ENCODE measurements at regions not wholly inside any gene's neighbourhood (a gene's known extent, or its start where the extent isn't known, plus 50 kb on each side); places are given as distances from the start of the nearest gene placed in this dataset.

DNA sequence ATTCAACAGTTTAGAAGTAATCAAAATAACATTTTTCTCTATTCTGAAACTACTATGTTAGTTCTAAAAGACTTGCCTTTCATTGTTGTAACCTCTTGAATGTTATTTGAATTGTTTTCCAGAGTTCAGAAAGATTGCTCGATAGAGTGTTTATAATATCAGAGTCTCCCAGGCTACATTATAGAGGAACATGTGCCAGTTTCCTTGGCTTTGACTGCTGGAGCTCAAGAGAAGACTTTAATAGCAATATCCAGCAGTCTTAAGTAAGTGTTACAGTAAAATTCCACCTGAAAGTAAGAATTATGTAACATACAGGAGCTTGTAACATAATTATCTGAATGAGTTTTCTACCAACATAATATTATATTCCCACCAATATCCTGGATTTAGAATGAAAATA is 991.8 kb upstream of the ADGRB3 start:
- DNase-seq, result no peak
- POLR2A ChIA-PET, result no interaction called here
- H3K27ac Mint-ChIP-seq, result no peak overlapping the region
- H3K36me3 Mint-ChIP-seq (ENCODE audit: low read depth), result no peaks in the 10 kb centered on the region
- H3K4me1 Mint-ChIP-seq, result no peaks in the 10 kb centered on the region
- H3K27me3 Mint-ChIP-seq, result no peaks in the 10 kb centered on the region
- CTCF ChIA-PET, result no interaction called here
- H3K9me3 Mint-ChIP-seq, result peaks cover 3% of the 10 kb centered on the region
- H3K4me3 Mint-ChIP-seq, result no peak overlapping the region

DNA sequence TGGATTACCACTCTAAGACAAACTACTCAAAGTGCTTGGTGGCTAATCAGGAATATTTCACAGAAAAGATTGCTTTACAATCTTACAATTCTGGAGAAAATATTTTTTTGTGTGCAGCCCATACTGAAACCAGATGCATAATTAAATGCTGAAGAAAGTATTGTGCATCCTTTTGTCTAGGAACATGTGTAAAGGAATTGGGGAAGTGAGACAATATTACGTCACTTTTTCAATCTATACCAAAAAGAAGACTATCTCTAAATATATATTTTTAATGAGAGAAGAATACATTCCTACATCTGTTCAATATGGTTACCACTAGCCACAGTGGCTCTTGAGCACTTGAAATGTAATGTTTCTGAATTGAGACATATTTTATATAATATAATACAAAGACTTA is 992.5 kb upstream of the ADGRB3 start:
- no peak for DNase-seq
- Mint-ChIP-seq H3K4me3 (no peak overlapping the region), H3K27ac (no peak overlapping the region), H3K4me1 (no peaks in the 10 kb centered on the region), H3K36me3 (ENCODE audit: low read depth) (no peaks in the 10 kb centered on the region), H3K9me3 (peaks cover 3% of the 10 kb centered on the region), H3K27me3 (no peaks in the 10 kb centered on the region)
- CTCF ChIA-PET, result no interaction called here
- POLR2A ChIA-PET, result no interaction called here

- Mint-ChIP-seq H3K4me1 (no peaks in the 10 kb centered on the region), H3K9me3 (peaks cover 3% of the 10 kb centered on the region), H3K27me3 (no peaks in the 10 kb centered on the region), H3K36me3 (ENCODE audit: low read depth) (no peaks in the 10 kb centered on the region), H3K4me3 (no peak overlapping the region), H3K27ac (no peak overlapping the region)
- ChIA-PET POLR2A (no interaction called here), CTCF (no interaction called here)
- no peak for DNase-seq
Observed at GRCh38 chr6:67640484-67640883, 994.6 kb upstream of the ADGRB3 start.

GRCh38 chr6:67639161-67639560 is 995.9 kb upstream of the ADGRB3 start:
- H3K9me3 Mint-ChIP-seq, result peaks cover 6% of the 10 kb centered on the region
- CTCF ChIA-PET, result no interaction called here
- POLR2A ChIA-PET, result no interaction called here

GRCh38 chr6:67634199-67634598 is 1000.9 kb upstream of the ADGRB3 start:
- POLR2A ChIA-PET, result no interaction called here

More at GRCh38 chr6:67639161-67639560, 995.9 kb upstream of the ADGRB3 start:
- Mint-ChIP-seq H3K4me3 (no peak overlapping the region), H3K27me3 (no peaks in the 10 kb centered on the region), H3K4me1 (no peaks in the 10 kb centered on the region), H3K36me3 (ENCODE audit: low read depth) (no peaks in the 10 kb centered on the region), H3K27ac (no peak overlapping the region)
- DNase-seq, result no peak

GRCh38 chr6:67633058-67633457 is 1002.0 kb upstream of the ADGRB3 start:
- ChIA-PET CTCF (interaction anchor here (1.0 kb wide), 1 partner anchor 22 kb away, joined by 3 read pairs; no protein-coding TSS in a partner anchor), POLR2A (no interaction called here)
- H3K27me3 Mint-ChIP-seq, result no peaks in the 10 kb centered on the region
- H3K9me3 Mint-ChIP-seq, result peaks cover 12% of the 10 kb centered on the region
- no peaks in the 10 kb centered on the region for H3K4me1 Mint-ChIP-seq
- H3K36me3 Mint-ChIP-seq (ENCODE audit: low read depth), result no peaks in the 10 kb centered on the region
- H3K27ac Mint-ChIP-seq, result no peak overlapping the region
- no peak for DNase-seq
- no peak overlapping the region for H3K4me3 Mint-ChIP-seq

More at GRCh38 chr6:67634199-67634598, 1000.9 kb upstream of the ADGRB3 start:
- Mint-ChIP-seq H3K36me3 (ENCODE audit: low read depth) (no peaks in the 10 kb centered on the region), H3K9me3 (peaks cover 15% of the 10 kb centered on the region), H3K4me1 (no peaks in the 10 kb centered on the region), H3K27ac (no peak overlapping the region), H3K4me3 (no peak overlapping the region), H3K27me3 (no peaks in the 10 kb centered on the region)
- CTCF ChIA-PET, result interaction anchor here (1.0 kb wide), 1 partner anchor 21 kb away, joined by 3 read pairs; no protein-coding TSS in a partner anchor
- DNase-seq, result no peak

GRCh38 chr6:67630146-67630545 is 1004.9 kb upstream of the ADGRB3 start:
- POLR2A ChIA-PET, result no interaction called here
- Mint-ChIP-seq H3K4me3 (no peak overlapping the region), H3K27me3 (no peaks in the 10 kb centered on the region), H3K36me3 (ENCODE audit: low read depth) (no peaks in the 10 kb centered on the region), H3K9me3 (peaks cover 15% of the 10 kb centered on the region), H3K27ac (no peak overlapping the region), H3K4me1 (no peaks in the 10 kb centered on the region)
- DNase-seq, result no peak
- CTCF ChIA-PET, result no interaction called here

GRCh38 chr6:67629258-67629657 is 1005.8 kb upstream of the ADGRB3 start:
- H3K9me3 Mint-ChIP-seq, result peaks cover 11% of the 10 kb centered on the region
- CTCF ChIA-PET, result interaction anchor here (0.9 kb wide), 1 partner anchor 12 kb away, joined by 4 read pairs; no protein-coding TSS in a partner anchor
- DNase-seq, result no peak
- H3K27me3 Mint-ChIP-seq, result no peaks in the 10 kb centered on the region
- POLR2A ChIA-PET, result no interaction called here
- no peaks in the 10 kb centered on the region for H3K4me1 Mint-ChIP-seq
- no peak overlapping the region for H3K27ac Mint-ChIP-seq
- no peak overlapping the region for H3K4me3 Mint-ChIP-seq
- no peaks in the 10 kb centered on the region for H3K36me3 Mint-ChIP-seq (ENCODE audit: low read depth)

- Mint-ChIP-seq H3K4me1 (no peaks in the 10 kb centered on the region), H3K4me3 (no peak overlapping the region), H3K9me3 (peaks cover 8% of the 10 kb centered on the region), H3K27ac (no peak overlapping the region), H3K36me3 (ENCODE audit: low read depth) (no peaks in the 10 kb centered on the region), H3K27me3 (no peaks in the 10 kb centered on the region)
- ChIA-PET POLR2A (no interaction called here), CTCF (no interaction called here)
- DNase-seq, result no peak
Observed at GRCh38 chr6:67615796-67616195, 1019.3 kb upstream of the ADGRB3 start.

- ChIA-PET CTCF (no interaction called here), POLR2A (no interaction called here)
- Mint-ChIP-seq H3K4me3 (no peak overlapping the region), H3K4me1 (no peaks in the 10 kb centered on the region), H3K27ac (no peak overlapping the region), H3K27me3 (no peaks in the 10 kb centered on the region), H3K36me3 (ENCODE audit: low read depth) (no peaks in the 10 kb centered on the region), H3K9me3 (peaks cover 4% of the 10 kb centered on the region)
- DNase-seq, result no peak
Observed at GRCh38 chr6:67608099-67608749, 1026.9 kb upstream of the ADGRB3 start.

DNA sequence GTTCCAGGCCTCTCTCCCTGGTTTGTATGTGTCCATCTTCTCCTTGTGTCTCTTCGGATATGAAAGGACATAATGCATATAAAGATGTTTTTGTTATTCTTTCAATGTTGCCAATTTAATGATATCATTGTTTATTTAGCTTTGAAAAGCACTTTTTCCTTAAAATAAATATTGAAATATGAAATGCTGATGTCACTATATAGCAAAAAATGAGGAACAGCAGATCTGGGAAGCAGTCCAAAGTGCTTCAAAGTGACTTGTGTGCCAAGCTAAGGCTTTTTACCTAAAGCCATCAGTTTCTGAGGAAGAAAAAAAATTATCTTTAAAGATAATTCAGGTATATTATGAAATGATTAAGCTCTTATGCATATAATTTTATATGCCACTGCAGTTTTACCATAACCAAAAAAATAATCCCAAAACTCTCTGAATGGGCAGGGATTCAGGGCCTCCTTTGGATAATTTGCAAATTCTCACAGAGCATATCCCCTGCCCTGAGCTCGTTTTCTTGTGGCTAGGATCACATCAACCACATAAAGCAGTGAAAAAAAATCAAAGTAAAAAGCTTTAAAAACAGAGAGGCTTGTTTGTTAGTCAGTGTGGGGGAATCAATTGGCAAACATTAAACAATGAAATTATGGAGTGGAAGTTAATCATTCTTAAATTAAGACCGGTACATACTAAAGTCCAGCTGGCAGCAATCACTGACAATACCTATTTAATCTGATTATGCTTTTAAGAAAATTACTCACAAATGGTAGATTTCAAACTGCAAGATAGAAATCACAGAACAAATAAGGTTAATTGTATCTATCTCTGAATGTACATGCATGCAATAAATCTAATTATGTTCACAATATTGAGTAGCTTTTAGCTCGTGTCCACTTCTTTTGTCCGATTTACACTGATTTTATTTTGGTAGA is 1027.9 kb upstream of the ADGRB3 start:
- Mint-ChIP-seq H3K27me3 (no peaks in the 10 kb centered on the region), H3K4me3 (no peak overlapping the region), H3K36me3 (ENCODE audit: low read depth) (no peaks in the 10 kb centered on the region), H3K4me1 (no peaks in the 10 kb centered on the region), H3K27ac (no peak overlapping the region), H3K9me3 (peaks cover 4% of the 10 kb centered on the region)
- ChIA-PET POLR2A (no interaction called here), CTCF (no interaction called here)
- no peak for DNase-seq

DNA sequence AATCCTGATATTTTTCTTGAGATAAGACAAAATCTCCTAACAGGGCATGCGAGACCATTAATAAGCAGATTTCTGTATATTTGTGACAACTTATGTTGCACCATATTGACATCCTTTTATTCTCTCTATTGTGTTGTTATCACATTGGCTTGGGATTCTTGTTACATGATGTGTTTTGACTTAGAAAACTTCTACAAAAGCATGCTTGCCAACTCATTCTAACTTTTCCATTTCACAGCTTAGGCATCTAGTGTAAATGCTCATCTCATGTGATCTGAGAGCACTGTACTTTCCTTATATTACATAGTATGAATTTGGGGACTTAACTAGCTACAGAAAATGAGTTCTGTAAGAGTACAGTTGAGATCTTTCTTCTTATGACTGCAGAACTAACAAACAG is 1040.7 kb upstream of the ADGRB3 start:
- DNase-seq, result no peak
- no peaks in the 10 kb centered on the region for H3K27me3 Mint-ChIP-seq
- H3K27ac Mint-ChIP-seq, result no peak overlapping the region
- no peak overlapping the region for H3K4me3 Mint-ChIP-seq
- no peaks in the 10 kb centered on the region for H3K4me1 Mint-ChIP-seq
- CTCF ChIA-PET, result no interaction called here
- H3K36me3 Mint-ChIP-seq (ENCODE audit: low read depth), result no peaks in the 10 kb centered on the region
- H3K9me3 Mint-ChIP-seq, result peaks cover 6% of the 10 kb centered on the region
- POLR2A ChIA-PET, result no interaction called here

DNA sequence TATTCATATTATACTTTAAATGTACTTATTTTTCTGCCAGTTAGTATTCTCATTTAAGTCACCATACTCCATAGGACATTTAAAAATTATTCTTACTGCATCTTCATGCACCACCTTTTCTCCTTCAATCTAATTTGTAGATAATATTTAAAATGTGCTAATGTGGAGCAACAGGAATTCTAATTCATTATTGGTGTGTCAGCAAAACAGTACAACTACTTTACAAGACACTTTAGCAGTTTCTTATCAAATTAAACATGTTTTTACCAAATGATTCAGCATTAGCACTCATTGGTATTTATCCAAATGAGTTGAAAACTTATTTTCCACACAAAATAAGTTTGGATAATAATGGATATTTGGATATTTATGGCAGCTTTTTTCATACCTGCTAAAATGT is 1041.8 kb upstream of the ADGRB3 start:
- no peaks in the 10 kb centered on the region for H3K27me3 Mint-ChIP-seq
- CTCF ChIA-PET, result no interaction called here
- peaks cover 6% of the 10 kb centered on the region for H3K9me3 Mint-ChIP-seq
- no peak overlapping the region for H3K4me3 Mint-ChIP-seq
- no peak overlapping the region for H3K27ac Mint-ChIP-seq
- DNase-seq, result no peak
- no peaks in the 10 kb centered on the region for H3K36me3 Mint-ChIP-seq (ENCODE audit: low read depth)
- POLR2A ChIA-PET, result no interaction called here
- H3K4me1 Mint-ChIP-seq, result no peaks in the 10 kb centered on the region
